ENCODE measurements at regions not wholly inside any gene's neighbourhood (a gene's known extent, or its start where the extent isn't known, plus 50 kb on each side); places are given as distances from the start of the nearest gene placed in this dataset.

DNA sequence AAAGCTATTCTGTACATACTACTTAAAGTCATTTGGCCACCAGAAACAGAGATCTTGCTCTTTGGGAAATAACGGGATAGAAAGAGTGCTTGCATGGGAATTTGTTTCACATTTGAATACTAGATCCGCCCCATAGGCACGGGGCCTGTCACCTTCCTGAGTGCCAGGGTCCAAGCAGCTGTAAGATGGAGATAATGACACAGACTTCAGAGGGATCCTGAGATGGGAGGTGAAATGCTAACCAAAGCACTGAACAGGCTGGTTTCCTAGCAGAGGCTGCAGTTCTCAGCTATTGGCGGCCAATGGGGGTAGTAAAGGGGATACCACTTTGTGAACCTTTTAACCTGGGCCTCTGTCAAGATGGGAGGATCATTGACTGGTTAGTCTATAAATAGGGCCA, 225.4 kb downstream of the IRF8 start:
- no peak for DNase-seq

DNA sequence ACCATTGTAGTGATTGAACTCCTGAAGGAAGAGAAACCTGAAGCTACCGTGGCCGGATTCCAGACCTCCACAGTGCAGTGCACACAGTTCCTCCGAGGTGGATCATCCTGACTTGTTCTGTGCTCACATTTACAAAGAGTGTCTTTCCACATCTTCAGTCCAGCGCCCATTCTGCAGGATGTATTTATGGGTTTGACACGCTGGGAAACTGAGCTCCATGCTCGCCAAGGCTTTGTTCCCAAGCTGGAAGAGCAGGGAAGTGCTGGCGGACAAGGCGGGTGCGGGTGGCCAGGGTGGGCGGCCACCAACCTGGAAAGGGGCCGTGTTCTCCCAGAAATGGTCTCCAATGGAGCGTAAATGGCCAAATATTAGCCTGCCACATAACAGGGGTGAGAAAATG, 227.9 kb downstream of the IRF8 start:
- no peak for DNase-seq

DNA sequence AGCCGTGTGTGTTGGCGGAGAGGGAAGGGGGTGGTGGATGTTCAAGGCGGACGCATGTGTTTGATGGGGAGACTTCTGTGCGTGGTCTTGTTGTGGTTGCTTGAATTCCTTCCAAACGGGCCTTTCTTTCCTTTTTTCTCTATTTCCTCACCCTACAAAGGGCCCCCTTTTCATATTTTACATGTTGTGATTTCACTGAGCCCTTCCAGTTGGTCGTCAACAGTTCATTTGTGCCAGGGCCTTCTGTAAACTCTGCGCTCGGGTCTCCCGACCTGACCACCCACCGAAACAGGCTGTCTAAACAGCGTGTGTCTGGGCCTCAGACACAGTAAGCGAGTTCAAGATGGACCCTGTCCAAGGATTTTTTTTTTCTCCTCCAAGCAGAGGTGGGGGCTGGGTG, 228.4 kb downstream of the IRF8 start:
- DNase-seq: no peak

DNA sequence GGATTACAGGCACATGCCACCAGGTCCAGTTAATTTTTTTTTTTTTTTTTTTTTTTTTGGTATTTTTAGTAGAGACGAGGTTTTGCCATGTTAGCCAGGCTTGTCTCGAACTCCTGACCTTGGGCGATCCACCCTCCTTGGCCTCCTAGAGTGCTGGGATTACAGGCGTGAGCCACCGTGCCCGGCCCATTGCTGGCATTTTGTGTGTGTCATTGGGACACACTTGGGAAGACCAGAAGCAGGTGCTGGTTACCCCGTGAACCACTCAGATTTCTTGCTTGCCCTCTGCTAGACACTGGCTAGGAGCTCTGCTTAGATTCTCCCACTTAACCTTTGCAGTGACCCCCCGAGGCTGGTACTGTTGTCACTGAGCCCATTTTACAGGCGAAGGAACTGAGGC, 229.3 kb downstream of the IRF8 start:
- DNase-seq: no peak

DNA sequence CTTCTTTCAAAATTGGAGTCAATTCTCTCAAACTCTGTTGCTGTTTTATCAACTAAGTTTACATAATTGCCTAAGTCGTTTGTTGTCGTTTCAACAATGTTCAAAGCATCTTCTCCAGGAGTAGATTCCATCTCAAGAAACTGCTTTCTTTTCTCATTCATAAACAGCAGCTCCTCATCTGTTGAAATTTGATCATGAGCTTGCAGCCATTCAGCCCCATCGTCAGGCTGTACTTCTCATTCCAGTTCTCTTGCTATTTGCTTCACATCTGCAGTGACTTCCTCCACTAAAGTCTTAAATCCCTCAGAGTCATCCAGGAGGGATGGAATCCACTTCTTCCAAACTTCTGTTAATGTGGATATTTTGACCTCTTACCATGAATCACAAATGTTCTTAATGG, 230.6 kb downstream of the IRF8 start:
- DNase-seq: no peak

DNA sequence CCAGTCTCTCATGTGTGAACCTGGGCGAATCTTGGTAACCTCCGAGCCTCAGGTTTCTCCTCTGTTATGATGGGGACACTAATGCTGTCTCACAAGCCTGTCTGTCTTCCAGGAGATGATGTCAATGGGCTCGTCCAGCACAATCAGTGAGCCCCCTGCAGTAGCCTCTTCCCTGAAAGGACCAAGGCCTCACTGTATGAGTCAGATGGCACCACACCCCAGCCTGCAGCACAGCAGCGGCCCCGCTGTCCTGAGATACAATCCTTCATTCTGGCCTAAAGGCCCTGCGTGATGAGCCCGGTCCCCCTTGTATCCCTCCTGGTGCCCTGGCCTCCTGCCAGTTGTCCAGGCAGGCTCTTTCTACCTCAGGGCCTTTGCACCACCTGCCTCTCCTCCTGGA, 234.4 kb downstream of the IRF8 start:
- DNase-seq: no peak

DNA sequence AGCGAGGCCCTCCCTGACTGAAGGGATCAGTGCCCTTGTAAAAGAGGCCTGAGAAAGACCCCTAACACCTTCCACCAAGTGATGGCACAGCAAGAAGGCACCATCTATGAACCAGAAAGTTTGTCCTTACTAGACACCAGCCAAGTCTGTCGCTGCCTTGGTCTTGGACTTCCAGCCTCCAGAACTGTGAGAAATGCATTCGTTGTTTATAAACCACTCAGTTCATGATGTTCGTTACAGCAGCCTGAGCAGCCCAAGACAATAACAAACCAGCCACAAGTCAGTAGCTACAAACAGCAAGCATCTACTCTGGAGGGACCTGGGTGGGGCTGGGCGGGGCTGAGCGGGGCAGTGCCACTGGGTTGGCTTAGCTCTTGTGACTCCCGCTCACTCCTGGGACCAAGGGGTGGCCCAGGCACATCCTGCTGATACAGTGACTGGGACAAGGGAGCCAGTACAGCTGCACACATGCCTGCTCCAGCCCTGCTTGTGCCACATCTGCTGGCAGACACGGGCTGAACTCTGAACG, 234.9 kb downstream of the IRF8 start:
- no peak for DNase-seq

DNA sequence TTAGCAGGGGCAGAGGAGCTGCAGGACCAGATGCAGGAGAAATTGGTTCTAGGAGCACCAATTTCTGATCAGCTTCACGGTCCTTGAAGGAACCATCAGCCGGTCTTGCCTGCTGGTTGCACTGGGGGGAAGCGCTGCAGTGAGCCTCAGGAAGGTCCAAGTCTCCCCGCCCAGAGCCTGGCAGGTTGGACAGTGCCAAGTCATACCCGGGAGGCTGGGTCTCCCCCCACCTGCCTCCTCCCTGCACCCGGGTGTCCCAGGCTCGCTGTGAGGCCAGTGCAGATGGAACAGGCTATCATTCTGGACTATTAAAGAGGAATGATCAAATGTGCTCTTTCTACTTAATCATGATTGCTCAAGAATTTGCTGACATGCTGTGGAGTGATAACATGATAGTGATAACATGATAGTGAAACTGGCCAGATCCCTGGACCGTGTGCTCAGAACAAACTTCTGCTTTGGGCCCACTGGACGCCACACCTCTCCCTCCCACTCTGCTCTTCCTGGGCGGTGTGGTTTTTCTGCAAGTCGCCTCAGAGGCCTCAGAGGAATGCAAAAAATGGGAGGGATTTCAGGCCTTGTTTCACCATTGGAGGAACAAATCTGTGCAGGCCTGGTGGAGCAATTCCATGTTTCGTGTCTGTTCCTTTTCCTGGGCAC, 236.0 kb downstream of the IRF8 start:
- DNase-seq: no peak

DNA sequence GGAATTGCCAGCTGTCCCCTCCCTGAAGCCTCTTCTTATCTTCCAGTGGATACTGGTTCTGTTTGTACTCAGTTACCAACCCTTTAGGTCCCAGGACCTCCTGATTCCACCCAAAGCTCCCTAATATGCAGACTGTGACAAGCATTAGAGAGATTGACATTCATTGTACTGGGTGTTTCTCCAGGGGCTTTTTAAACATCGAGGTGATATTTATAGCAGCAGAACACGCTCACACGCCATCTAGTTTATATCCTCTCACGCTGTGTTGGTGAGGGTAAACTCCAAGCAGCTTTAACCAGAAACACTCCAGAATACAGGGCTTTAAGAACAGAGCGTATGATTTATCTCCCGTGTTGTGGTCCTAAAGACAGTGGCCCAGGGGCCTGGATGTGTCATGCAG, 238.4 kb downstream of the IRF8 start:
- DNase-seq: no peak

DNA sequence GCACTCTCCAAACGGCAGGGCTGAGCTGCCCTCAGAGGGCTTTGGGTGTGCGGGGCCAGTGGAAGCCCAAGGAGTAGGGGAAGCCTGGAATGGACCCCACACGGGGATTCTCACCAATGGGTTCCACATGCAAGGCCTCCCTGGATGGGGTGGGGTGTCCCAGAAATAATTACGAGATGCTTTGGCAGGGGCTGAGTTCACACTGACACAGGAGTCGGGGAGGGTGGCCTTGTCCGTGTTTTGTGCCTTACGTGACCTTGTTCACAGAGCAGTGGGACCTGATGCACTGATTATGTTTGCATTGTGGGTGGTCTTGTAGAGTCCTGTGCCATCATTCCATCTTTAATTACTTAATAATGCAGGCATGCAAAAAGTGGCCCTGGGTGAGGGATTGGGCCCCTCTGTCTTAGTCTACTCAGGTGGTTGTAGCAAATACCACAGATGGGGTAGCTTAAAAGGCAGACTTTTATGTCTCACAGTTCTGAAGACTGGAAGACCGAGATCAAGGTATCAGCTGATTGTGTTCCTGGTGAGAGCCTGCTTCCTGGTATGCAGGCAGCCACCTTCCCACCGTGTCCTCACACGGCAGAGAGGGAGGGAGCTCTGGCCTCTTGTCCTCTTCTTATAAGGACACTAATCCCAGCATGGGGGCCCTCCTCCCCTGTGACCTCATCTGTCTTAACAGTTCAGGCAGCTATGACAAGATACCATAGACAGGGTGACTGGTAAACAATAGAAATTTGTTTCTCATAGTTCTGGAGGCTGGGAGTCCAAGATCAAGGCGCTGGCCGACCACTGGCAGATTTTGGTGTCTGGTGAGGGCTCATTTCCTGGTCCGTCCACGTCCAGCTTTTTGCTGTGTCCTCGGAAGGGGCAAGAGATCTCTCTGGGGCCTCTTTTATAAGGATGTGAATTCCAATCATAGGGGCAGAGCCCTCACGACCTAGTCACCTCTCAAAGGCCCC, 239.4 kb downstream of the IRF8 start:
- no peak for DNase-seq

DNA sequence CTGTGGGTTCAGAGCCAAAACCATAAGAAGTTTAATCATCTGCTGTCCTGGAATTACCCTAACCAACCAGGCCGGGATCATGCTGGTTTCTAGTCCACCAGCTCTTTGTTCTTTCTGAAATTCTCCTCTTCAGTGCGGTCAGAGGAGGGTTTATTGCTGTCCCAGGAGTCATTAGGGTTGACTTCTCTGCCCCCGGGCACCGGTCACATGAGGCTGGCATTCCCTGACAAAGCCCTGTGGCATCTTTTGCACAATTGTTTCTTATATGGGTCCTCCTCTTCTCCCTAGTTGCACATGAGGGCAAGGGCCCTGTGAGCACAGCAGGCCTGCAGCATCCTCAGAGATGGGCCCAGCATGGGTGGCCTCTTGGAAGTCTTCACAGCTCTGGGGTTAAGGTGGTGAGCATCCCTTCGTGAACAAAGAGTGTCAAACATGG, 243.9 kb downstream of the IRF8 start:
- DNase-seq: no peak

DNA sequence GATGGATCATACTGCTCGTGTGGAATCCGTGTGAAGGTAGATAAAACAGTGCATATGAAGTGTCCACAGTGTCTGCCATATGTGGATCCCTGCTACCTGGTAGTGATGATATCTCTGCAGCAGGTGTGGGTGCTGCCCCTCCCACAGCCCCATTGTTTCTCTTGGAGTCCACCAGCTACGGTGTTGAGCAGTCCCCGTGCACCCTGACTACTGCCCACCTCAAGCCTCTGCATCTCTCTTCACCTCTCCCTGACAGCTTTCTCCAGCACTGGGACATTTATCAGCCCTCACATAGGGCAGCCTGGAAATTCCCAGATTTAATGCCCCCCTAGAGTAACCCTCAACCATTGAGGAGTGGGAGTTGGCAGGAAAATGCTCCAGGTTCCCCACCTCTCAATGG, 244.7 kb downstream of the IRF8 start:
- no peak for DNase-seq

DNA sequence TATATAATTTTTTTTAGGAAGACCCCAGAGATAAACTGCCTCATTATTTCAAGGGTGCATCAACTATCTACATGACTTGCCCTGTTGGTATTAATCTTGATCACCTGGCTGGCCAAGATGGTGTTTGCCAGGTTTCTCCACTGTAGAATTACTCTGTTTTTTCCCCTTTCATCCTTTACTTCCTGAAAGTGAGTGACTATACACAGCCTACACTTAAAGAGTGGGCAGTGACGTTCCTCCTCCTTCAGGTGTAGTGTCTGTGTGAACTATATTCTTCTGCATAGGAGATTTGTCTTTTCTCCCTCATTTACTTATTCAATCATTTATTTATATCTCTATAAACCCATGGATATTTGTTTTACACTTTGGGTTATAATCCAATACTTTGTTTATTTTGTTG, 246.7 kb downstream of the IRF8 start:
- no peak for DNase-seq

DNA sequence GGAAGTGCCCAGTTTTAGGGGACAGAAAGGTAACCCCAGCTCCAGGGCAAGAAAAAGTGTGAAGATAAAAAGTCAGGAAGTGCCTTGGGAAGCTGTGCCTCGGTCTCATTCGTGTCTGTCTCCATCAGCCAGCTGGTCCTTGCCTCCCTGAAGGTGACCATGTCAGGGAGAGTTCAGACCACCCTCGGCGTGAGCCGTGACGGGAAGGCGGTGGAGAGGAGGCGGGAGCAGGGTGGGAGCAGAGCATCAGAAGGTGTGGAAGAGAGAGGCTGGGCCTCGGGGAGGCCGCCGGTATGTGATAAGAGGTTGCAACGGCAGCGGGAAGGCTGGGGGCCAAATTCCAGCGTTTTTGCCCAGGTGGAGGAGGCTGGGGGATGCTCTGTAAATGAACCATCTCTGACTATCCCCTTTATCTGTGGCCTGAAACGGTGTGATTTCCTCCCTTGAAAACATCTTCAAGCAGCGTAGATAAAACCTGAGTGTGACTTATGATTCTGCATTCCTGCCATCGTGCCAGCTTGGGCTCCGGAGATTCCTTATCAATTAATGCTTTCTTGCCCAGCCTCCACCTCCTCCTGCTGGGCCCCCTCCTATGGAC, 251.8 kb downstream of the IRF8 start:
- no peak for DNase-seq

DNA sequence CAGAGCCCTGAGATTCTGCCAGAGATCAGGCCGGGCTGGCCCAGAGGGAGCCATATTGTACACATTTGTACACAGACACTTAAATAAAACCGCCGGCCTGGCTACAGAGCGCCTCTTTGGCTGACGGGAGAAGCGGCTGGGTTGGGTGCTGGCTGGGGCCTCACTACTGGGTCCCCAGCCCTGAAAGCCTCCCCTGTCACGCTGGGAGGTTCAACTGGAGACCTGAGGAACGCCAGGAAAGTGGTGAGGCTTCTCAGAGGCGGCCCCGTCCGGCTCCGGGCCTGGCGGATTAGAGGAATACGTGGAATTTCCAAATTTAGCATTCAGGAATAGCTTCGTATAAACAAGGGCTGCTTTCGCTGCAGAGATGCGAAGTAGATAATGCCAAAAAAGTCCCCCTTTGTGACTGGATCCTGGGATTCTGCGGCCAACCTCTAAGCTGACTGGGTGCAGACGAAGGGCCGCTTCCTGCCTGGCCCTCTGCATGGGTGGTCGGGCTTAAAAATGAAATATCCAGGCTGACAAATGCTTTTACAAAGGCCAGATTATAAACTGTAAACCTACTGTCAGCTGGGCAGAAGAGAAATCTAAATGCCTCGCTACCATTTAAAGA, 252.4 kb downstream of the IRF8 start:
- DNase-seq: no peak

DNA sequence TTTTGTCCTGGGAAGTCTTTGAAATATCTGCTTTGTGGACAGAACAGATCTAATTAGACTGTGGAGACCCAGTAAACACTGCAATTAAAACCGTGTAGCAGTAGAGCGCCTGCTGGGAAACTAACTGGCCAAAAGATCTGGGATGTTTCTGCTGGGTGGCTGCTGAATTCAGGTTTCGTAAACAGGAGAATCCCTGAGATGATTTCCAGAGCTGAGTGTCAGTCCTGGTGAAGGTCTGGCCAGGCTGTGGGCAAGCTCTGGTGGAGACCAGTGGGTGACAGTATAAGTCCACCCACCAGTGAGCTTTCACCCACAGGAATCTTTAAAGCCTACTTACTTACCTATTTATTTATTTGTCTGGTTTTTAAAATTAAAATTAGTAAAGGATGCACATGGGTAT, 257.2 kb downstream of the IRF8 start:
- DNase-seq: no peak

DNA sequence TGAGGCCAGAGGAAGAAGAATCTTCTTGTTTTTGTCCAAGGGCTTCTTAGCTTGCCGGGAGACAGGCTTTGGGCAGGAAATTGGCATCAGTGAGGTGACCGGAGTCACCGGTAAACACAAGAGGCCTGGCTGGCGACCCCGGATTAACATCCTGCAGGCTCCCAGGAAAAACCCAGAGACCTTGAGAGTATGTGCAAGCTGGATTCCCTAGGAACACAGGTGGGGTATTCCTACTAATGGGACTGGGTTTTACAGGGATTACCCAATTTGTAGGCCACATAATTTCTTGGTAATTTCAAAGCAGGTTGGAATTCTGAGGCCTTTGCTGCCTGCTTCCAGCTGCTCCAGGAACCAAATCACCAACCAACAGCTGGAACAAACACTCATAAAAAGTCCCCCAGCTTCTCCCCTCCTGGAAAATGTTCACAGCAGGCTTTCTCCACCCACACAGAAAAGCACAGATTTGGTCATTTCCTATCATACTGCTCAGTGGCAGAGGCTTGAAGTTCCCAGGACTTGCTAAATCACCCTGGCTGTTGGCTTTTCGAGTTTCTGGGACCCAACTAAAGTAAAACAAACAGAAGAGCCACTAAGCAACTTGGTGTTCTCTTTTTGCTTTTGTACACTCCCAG, 258.8 kb downstream of the IRF8 start:
- no peak for DNase-seq

DNA sequence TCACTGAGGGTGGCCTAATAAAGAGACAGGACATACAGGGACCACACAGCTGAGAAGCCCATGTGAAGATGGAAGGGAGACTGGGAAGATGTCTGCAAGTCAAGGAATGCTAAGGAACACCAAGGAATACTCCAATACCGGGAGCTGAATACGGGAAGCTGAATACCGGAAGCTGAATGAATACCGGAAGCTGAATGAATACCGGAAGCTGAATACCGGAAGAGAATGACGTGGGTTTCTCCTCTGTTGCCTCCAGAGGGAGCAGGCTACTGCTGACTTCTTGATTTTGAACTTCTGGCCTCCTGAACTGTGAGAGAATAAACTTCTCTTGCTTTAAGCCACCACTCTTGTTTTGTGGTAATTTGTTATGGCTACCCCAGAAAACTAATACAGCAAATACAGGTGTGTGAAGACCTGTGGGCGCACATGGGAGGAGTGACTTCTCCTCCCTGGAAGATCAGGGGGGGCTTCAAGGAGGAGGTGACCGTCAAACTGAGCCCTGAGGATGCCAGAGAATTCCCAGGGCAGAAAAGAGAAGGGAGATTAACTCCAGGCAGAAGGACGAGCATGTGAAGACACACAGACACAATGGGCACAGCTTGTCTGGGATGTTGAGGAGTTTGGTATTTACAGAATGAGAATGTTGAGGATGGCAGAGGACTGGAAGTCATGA, 259.9 kb downstream of the IRF8 start:
- DNase-seq: no peak

DNA sequence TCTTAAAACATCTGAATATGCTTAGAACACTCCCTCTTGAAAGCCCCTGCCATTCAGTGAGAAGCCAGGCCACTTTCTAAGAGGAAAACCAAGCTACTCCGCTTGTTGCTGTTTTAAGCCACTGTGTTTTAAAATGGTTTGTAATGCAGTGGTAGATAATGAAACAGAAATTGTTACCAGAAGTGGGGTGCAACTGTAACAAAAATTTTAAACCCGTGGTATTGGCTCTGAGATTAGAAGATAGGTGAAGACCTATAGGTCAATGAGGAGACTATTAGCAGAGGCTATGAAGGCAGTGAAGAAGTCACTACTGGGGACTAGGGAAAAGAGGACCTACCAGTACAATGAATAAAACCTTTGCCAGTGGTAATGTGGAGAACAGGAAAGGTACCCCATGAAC, 266.5 kb downstream of the IRF8 start:
- no peak for DNase-seq

DNA sequence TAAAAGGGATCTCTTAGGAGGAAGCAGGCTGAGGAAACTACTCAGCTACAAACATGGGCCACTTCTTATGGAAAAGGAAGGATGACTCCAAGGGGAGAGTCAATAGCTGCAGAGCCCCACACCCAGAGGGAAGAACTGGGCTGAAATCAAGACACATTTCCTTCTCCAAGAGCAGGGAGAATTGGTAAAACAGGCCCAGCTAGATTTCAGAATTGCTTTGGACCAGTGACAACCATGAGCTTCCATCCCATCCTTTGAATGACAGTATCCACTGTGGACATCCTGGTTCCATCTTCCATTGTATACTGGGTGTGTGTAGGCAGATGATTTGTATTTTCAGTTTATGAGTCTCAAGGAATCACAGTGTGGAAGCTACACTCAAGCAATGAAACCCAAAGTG, 267.5 kb downstream of the IRF8 start:
- no peak for DNase-seq

DNA sequence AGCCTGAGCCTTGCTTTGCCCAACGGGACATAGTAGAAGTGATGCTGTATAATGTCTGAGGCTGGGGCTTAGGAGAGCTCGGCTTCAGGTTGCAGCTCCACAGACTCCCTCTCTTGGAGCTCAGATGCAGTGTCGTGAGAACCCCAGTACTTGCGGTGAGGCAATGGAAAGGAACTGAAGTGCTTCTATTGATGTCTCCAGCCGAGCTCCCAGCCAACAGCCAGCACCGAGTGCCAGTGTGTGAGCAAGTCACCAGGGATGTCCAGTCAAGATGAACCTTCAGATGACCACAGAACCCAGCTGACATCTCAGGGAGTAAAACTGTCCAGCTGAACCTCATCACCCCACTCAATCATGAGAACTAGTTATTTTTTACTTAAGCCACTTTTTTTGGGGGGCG, 268.1 kb downstream of the IRF8 start:
- no peak for DNase-seq

DNA sequence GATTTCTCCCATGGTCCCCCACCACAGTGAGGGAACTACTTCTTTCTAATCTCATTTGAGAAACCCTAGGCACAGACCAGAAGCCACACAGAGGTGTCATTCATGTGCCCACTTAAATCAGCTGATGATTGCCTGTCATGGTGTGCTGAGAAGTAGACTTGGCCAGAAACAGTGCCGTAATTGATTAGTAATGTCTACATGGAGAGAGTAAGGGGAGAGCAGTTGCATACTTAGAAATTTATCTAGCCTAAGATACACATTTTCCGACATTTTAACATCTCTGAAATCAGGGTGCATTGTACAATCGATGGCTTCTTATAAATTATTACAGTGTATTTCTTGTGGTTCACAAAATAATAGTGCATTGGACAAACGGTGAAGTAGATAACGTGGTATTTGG, 271.8 kb downstream of the IRF8 start:
- DNase-seq: no peak
